Prostate gland (tissue), 2 donors: ENCODE measurements at regions not wholly inside any gene's neighbourhood (a gene's known extent, or its start where the extent isn't known, plus 50 kb on each side); places are given as distances from the start of the nearest gene placed in this dataset.

Experiments
- CTCF ChIP-seq, 4 experiments: fragments of 200-600 bp in 2 of 4; fragments of 450-650 bp in 2 of 4; sonication (generic) in 2 of 4; IDR thresholded peaks; 1 replicate in 3 of 4; 2 replicates in 1 of 4; pipeline ENCODE4 v1.5.1; 2016 to 2019; ENCODE audit warnings: antibody characterized with exemption in 4 of 4, mild to moderate bottlenecking in 2 of 4, moderate library complexity in 2 of 4
- POLR2A ChIP-seq: fragments of 450-650 bp; IDR thresholded peaks from one replicate; pipeline ENCODE4 v1.6.1; 2016; ENCODE audit warnings: antibody characterized with exemption, mild to moderate bottlenecking
- POLR2AphosphoS5 ChIP-seq: sonication (generic); formaldehyde crosslinking; IDR thresholded peaks from one replicate; pipeline ENCODE4 v1.6.1; 2017; ENCODE audit warnings: antibody characterized with exemption

GRCh38 chr16:65212791-65213190 lies 90.9 kb upstream of the CDH11 start:
- TF ChIP-seq CTCF (IDR thresholded peaks at IDR 0.05), result no peak
- no peak for TF ChIP-seq POLR2A
- TF ChIP-seq POLR2AphosphoS5, result no peak
